ENCODE measurements at regions not wholly inside any gene's neighbourhood (a gene's known extent, or its start where the extent isn't known, plus 50 kb on each side); places are given as distances from the start of the nearest gene placed in this dataset.

GRCh38 chr2:181188605-181189004 is 208.2 kb downstream of the UBE2E3 start:
- TF ChIP-seq, protein P1, sequence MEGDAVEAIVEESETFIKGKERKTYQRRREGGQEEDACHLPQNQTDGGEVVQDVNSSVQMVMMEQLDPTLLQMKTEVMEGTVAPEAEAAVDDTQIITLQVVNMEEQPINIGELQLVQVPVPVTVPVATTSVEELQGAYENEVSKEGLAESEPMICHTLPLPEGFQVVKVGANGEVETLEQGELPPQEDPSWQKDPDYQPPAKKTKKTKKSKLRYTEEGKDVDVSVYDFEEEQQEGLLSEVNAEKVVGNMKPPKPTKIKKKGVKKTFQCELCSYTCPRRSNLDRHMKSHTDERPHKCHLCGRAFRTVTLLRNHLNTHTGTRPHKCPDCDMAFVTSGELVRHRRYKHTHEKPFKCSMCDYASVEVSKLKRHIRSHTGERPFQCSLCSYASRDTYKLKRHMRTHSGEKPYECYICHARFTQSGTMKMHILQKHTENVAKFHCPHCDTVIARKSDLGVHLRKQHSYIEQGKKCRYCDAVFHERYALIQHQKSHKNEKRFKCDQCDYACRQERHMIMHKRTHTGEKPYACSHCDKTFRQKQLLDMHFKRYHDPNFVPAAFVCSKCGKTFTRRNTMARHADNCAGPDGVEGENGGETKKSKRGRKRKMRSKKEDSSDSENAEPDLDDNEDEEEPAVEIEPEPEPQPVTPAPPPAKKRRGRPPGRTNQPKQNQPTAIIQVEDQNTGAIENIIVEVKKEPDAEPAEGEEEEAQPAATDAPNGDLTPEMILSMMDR (IDR thresholded peaks at IDR 0.05; ENCODE audit: low read depth, low read length): no peak
- TF ChIP-seq EZH2phosphoT487 (IDR thresholded peaks at IDR 0.05; ENCODE audit: low read depth): no peak
